ENCODE measurements at regions not wholly inside any gene's neighbourhood (a gene's known extent, or its start where the extent isn't known, plus 50 kb on each side); places are given as distances from the start of the nearest gene placed in this dataset.
"Not testable (repeated sequence)": the region's sequence is repeated elsewhere in the genome, so short reads cannot be mapped to it uniquely, and the experiment has no call there.

- ATAC-seq (no peak), DNase-seq (no peak)
- intact Hi-C loops (cut with DNase I), result no loop called here
These were observed 235.2 kb downstream of the TLE3 start for GRCh38 chr15:69862540-69862939.

DNA sequence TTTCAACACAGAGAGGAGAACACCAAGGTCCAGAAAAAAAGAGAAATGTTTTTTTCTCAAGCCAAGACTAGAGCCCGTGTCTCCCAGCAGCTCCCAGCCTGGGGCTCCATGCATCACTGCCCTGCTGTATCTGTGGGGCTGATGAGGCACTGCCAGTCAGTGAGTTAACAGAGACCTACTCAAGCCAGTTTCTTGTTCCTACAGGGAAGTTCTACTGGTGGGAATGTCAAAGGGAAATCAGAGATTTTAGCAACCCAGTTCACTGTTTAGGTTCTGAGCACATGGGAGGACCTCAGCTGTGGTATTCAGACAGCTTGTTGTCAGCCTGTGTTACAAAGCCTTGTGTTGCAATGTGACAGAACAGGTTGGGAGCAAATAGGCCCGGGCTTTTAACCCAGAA lies 234.3 kb downstream of the TLE3 start:
- DNase-seq (no peak), ATAC-seq (no peak)
- intact Hi-C loops (cut with DNase I), result no loop called here

DNA sequence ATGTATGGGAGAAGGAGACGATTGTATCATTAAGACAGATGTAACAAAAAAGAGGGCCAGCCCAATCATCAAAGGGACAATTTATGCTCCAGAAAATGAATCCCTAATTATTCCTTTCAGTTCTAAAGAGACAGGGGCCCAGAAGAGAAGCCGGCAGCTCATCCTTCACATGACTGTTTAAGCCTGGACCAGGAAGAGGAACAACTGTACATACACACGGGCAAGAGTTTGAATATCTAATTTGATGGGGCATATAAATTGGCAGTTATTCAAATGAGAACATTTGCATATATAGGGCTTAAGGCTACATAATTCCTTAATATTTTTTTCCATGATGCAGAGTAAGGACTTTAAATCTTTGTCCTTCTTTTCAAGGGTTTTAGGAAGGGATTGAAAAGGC lies 232.3 kb downstream of the TLE3 start:
- no peak for ATAC-seq
- intact Hi-C loops (cut with DNase I), result no loop called here
- no peak for DNase-seq

- ATAC-seq, result no peak
- intact Hi-C loops (cut with DNase I), result no loop called here
These were observed 229.0 kb downstream of the TLE3 start for GRCh38 chr15:69868756-69869155.

DNA sequence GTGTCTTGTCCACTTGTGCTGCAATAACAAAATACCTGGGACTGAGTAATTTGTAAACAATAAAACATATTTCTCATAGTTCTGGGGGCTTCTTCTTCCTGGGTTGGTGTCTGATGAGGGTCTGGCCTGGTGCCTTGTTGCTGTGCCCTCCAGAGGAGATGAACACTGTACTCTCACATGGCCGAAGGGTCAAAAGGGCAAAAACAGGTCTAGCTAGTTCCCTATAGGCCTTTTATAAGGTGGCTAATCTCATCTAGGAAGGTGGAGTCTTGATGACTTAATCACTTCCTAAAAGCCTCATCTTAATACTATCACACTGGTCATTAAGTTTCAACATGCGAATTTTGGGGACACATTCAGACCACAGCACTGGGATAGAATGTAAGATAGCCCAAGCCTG lies 228.4 kb downstream of the TLE3 start:
- no peak for ATAC-seq
- intact Hi-C loops (cut with DNase I), result no loop called here
- no peak for DNase-seq

More at GRCh38 chr15:69868756-69869155, 229.0 kb downstream of the TLE3 start:
- no peak for DNase-seq

DNA sequence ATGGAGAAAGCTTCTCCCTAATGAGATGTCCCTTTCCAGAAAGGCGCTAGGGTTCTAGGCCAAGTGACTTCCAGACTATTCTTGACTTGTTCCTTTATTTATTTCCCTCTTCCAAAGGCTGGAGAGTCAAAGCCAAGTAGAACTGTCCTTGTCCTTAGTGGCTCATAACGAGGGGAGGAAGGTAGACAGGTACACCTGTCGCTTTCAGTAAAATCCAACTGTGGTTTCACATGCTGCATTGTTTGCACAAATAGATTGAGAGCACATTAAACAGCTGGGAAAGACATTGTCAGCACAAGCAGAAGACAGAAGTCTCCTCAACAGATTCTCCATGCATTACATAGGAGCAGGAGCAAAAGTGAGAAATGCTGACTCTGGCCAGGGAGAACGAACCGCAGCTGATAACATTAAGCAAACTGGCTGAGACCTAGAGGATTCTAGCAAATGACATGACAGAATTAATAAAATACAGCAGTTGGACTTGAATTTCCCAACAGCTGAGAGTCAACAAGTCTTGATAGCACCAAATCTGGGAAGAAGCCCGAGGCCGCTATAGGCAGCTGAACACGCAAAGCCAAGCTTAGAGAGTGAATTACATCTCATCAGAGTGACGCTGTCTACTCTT lies 227.7 kb downstream of the TLE3 start:
- ATAC-seq (no peak), DNase-seq (no peak)
- intact Hi-C loops (cut with DNase I), result no loop called here

DNA sequence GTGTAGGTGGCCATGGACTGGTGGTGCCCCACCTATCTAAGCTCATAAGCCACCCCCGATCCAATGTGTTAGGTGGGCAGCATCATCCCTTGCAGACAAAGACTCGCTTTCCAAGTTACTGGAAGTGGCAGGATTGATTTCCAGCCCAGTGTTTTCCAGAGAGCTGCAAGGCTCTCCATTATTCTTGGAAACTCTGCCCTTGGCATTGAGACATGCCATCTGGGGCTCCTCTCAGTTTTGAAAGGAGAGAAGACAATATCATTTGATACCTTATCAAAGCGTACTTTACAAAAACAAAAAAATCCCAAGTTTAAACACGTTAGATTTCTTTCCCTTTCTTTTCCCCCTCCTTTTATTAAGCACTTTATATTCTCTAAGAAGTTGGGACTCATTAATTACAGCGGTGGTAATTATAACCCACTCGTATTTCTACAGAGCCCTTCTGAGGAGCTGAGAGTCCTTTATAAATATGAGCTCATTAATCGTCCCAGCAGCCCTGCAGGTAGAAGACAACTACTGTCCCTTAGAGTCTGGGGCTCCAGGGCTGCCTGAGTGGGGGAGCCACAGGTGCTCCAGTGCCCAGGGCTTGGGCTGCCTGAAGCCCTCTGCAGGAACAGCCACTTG lies 226.1 kb downstream of the TLE3 start:
- ATAC-seq (no peak), DNase-seq (no peak)
- intact Hi-C loops (cut with DNase I), result no loop called here

DNA sequence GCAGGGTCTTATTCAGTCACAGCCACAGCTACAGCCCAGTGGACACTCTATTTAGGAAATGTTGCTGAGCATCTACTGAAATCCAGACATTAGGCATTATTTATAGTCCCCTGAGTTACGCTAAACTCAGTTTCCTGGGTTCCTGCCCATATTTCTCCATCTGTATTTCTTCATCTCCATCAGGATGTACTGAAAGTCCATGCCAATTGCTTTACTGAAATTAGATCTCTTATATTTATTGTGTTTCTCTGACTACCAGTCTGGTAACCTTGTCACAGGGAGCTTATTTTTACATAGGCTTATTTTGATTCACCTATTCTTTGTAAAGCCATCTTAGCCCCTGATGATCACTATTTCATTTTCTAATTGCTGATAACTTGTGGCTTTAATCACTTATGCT lies 223.9 kb downstream of the TLE3 start:
- no peak for DNase-seq
- no peak for ATAC-seq
- intact Hi-C loops (cut with DNase I), result no loop called here

DNA sequence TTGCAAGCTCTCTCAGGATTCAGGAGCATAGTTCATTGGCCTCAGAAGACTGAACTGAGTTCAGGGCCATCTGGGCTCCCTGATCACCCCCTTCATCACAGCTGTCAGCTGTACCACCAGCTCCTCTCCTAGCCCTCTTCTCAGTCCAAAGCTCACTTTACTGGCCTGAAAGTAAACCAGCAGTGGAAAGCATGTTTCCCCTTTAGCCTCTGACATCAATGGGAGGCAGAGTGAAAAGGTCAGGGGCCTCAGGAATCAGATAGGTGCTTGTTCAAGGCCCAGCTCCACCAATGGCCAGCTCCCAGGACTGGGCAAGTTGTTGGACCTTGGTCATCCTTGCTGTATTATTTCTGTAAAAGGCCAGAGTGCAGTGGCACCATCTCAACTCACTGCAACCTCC lies 223.4 kb downstream of the TLE3 start:
- ATAC-seq (no peak), DNase-seq (no peak)
- intact Hi-C loops (cut with DNase I), result no loop called here

DNA sequence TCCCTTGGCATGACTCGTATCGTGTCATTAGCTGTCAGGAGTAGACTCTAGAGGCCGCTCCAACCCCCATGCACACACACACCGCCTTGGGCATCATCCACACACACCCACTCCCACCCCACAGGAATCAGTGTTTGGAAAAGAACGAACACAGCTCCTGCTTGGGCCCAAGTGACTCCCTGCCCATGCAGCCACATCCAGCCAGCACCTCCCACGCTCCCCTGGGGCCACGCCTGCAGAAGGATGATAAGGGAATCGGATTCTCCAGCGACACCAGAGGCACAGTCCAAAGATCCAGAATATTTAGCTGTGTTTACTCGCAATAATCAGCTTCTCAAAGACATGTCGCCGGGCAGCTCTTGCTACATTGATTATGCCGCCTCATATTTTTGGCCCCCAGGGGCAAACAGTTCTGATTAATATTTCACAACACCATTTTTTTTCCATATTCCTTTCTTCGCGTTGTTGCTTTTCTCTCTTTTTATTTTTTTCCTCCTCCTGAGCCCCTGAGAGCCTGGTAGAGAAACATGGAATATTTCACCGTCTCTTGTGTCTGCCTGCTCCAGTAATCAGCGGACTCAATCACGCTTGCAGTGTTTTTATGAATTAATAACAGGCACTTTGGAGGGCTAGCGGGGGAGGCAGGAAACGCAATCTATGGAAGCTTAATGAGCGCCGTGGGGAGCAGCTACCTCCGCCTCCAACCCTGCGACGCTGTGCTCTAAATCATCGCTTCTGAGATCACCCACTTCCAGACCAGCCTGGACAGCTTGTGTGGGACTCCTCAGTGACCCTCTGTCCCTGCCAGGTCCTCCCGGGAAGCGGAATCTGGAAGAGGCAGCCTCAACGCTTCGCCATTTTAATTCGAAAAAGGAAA lies 221.4 kb downstream of the TLE3 start:
- peak; percentile 35 for DNase-seq
- intact Hi-C loops (cut with DNase I), result no loop called here
- peak in 1 of 2 donors; percentile 55 for ATAC-seq

DNA sequence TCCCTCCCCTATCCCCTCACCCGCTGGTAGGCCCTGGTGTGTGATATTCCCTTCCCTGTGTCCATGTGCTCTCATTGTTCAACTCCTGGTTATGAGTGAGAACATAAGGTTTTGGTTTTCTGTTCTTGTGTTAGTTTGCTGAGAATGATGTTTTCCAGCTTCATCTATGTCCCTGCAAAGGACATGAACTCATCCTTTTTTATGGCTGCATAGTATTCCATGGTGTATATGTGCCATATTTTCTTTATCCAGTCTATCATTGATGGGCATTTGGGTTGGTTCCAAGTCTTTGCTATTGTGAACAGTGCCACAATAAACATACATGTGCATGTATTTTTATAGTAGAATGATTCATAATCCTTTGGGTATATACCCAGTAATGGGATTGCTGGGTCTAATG lies 217.8 kb downstream of the TLE3 start:
- intact Hi-C loops (cut with DNase I); ATAC-seq: not testable (repeated sequence)

GRCh38 chr15:69880571-69881301 lies 217.0 kb downstream of the TLE3 start:
- intact Hi-C loops (cut with DNase I), result no loop called here
- DNase-seq (no peak), ATAC-seq (no peak)

More for the DNA sequence above, 217.8 kb downstream of the TLE3 start:
- DNase-seq, result not testable (repeated sequence)

DNA sequence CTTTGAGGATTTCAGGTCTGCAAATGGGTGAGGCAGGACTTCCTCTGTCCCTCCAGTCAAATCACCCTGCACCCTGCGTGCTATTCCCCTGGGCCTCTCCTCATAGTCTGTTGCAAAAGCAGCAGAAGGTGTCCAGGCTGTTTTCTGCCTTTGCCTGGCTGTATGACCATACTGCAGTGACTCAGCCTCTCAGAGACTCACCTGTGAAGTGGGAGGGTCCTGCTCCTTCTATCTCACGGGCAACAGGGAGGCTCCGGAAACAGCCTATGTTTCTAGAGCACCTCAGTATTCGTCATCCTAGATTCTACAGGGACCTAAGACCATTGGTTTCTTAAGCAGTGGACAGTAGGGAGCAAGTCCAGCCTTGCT lies 216.4 kb downstream of the TLE3 start:
- no peak for ATAC-seq
- DNase-seq, result no peak
- intact Hi-C loops (cut with DNase I), result no loop called here

DNA sequence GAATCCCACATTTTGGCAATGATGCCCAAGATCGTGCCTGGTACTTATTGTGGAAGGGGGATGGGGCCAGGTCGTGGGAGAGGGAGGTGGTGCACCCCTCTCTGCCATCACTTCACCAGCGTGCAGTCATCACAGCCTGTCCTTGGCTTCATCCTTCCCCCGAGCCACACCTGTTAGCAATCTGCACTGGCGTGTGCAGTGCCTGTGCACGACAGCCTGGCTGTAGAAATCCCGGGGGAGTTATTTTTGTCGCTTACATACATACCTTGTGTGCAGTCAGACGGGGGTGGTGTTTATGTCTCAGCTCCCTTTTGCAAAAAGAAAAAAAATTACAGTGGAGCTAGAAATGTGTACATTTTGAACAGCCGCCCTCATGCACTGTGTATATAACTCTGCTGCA lies 216.0 kb downstream of the TLE3 start:
- intact Hi-C loops (cut with DNase I), result no loop called here
- no peak for ATAC-seq
- no peak for DNase-seq

DNA sequence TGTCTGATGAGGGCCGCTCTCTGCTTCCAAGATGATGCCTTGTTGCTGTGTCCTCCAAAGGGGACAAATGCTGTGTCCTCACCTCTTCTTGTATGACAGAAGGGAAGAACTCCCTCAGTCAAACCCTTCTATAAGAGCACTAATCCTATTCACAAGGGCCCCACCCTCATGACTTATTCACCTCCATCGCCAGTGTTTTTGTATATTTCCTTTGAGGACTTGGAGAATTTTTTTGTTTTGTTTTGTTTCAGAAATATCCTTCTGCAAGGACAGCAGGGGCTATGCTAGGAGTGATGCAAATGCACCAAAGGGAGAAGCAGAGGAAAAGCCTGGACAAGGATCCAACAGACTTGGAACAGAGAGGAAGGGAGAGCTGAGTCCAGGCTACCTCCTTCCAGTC lies 214.4 kb downstream of the TLE3 start:
- ATAC-seq (no peak), DNase-seq (no peak)
- intact Hi-C loops (cut with DNase I), result no loop called here

- peak in 1 of 2 donors; percentile 52 for ATAC-seq
- intact Hi-C loops (cut with DNase I), result no loop called here
These were observed 212.4 kb downstream of the TLE3 start for GRCh38 chr15:69885173-69885955.

DNA sequence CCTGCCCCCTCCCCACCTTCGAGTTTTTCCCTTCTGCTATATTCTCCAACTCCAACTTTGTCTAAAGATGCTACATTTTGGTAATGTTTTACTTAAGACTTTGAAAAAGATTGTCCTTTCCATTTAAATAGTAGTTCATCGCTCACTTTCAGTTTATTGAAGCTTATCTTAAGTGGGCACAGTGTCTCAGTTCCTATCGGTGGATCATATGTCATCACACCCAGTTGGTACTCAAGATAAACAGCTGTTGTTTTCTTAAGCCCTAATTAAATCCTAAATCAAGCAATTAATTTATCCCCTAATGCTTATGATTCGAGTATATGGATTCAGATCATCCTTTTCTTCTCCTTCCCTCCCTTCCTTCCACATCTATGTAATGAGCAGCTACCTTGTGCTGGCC lies 210.7 kb downstream of the TLE3 start:
- DNase-seq (no peak), ATAC-seq (no peak)
- intact Hi-C loops (cut with DNase I), result loop anchor here in 1 of 2 donors (2.0 kb wide), 1 partner anchor 48 kb away; no protein-coding TSS in a partner anchor

More at GRCh38 chr15:69885173-69885955, 212.4 kb downstream of the TLE3 start:
- DNase-seq, result no peak

DNA sequence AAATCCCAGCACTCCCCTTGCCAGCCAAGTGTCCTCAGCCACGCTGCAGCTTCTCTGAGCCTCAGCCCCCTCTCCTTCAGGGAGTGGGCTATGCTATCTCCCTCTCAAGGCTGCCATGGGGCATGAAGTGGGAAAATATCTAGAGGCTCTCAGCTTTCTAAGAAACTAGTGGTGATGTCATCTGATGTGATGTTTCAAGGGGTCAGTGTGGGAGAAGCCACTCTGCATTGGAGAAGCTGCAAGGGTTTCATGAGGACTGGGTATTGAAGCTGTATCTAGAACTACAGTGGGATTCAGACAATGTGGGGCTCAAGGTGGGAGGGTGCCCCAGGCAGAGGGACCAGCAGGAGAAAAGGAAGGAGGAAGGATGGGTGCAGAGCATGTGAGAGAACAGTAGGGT lies 210.2 kb downstream of the TLE3 start:
- intact Hi-C loops (cut with DNase I), result loop anchor here in 1 of 2 donors (2.0 kb wide), 1 partner anchor 49 kb away; no protein-coding TSS in a partner anchor
- ATAC-seq (no peak), DNase-seq (no peak)

DNA sequence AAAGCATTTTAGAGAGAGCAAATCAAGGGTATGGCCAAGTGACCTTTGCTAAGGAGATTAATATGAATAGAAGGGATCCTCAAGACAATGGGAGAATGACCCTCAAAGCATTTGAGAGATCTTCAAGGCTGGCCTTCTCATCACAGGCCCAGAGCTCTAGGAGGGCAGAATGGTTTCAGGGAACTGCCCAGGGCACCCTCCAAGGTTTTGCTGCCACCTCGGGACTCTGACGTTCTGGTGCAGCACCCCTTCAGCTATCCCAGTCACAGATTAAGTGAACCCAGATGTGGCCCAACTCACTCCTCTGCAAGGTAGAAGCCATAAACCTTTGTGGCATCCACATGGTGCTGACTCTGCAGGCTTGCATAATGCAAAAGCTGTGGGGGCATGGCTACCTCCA lies 209.3 kb downstream of the TLE3 start:
- intact Hi-C loops (cut with DNase I), result no loop called here
- DNase-seq (no peak), ATAC-seq (no peak)
